NT2/D1 (cell line): ENCODE measurements at regions not wholly inside any gene's neighbourhood (a gene's known extent, or its start where the extent isn't known, plus 50 kb on each side); places are given as distances from the start of the nearest gene placed in this dataset.

Source experiments
- YY1 ChIP-seq: IDR thresholded peaks from 2 replicates; pipeline ENCODE4 v1.6.1; 2011; ENCODE audit not compliant: insufficient read length, insufficient read depth
- ZNF274 ChIP-seq: IDR thresholded peaks from 2 replicates; pipeline ENCODE4 v1.6.1; 2011; ENCODE audit warnings: mild to moderate bottlenecking, low read depth, low read length

DNA sequence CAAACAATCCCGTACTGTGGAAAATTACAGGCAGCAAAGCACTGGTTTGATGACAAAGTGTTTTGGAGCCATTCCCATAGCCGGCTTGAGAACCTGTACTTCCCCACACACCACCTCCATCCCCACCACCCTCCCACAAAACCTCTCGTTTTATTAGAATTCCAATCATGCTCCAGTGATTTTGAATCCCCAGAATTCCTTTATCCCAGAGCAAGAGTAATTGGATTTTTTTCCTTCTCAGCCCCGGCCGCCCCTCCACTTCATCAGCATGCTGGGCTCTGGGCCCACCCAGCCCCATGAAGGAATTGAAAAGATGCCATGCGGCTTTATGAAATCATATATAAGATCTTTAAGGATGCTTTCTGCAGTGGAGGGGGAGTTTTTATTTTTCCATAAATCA, 136.6 kb downstream of the OMA1 start:
- TF ChIP-seq YY1 (no peak), ZNF274 (no peak)
